K562 (cell line): ENCODE measurements at regions not wholly inside any gene's neighbourhood (a gene's known extent, or its start where the extent isn't known, plus 50 kb on each side); places are given as distances from the start of the nearest gene placed in this dataset.

Experiments used
- ATAC-seq: fragments of 200-7000 bp; cut with Tn5 transposase; 3 replicates; pipeline ENCODE4 v1.9.1; 2020; ENCODE audit warnings: moderate library complexity
- BruUV-seq: library from RNA; stranded (reverse); fragments of 400-500 nt; replicated peaks from 2 replicates; lab custom pipeline; 2021; lab: Mats Ljungman, UMichigan
- CTCF ChIA-PET: fragments of 300-600 bp; formaldehyde crosslinking; extraction: SDS; loops from one replicate; lab custom pipeline; 2021; ENCODE audit warnings: low intra/inter-chr PET ratio; lab: Yijun Ruan, JAX
- POLR2A ChIA-PET: fragments of 300-600, 350-650 bp; sonication (Branson Sonifier 250); formaldehyde crosslinking; extraction: SDS; loops from one replicate; lab custom pipeline; 2021; ENCODE audit warnings: antibody characterized with exemption, inconsistent platforms; lab: Yijun Ruan, JAX
- DNase-seq, 4 experiments: peaks; one replicate each; pipeline versions ENCODE4 v3.0.0 to v3.0.0-alpha.2; 2011 to 2018; ENCODE audit warnings: low spot score in 3 of 4, mixed read lengths in 3 of 4; ENCODE audit errors: extremely low read depth in 1 of 4
- FAIRE-seq: peaks from 2 replicates; lab custom pipeline; 2011; peaks lifted over from hg19 to GRCh38; lab: Jason Lieb, UNC
- H2AFZ ChIP-seq: 2 replicates; pipeline ENCODE4 v1.6.0; 2011; ENCODE audit warnings: low read depth, low read length, control low read depth, inconsistent platforms
- H3K27ac ChIP-seq: fragments of 200-600 bp; 3 replicates; pipeline ENCODE4 v1.8.0; 2011; ENCODE audit warnings: low read depth, mild to moderate bottlenecking, control low read depth, inconsistent platforms, low read length, moderate library complexity, mixed read lengths; ENCODE audit errors: extremely low read depth
- H3K27me3 ChIP-seq, 2 experiments: fragments of 300-600 bp in 1 of 2; 2 replicates in 1 of 2; 3 replicates in 1 of 2; pipeline versions ENCODE4 v1.6.0 to v1.8.0; 2011; ENCODE audit warnings: inconsistent platforms in 2 of 2, low read length in 2 of 2, mild to moderate bottlenecking in 1 of 2, mixed read lengths in 1 of 2, moderate library complexity in 1 of 2; ENCODE audit not compliant: control insufficient read depth in 2 of 2, insufficient read depth in 2 of 2
- H3K36me3 ChIP-seq: fragments of 300-600 bp; 3 replicates; pipeline ENCODE4 v1.8.0; 2011; ENCODE audit warnings: mild to moderate bottlenecking, low read length, inconsistent platforms; ENCODE audit not compliant: control insufficient read depth, insufficient read depth
- H3K4me1 ChIP-seq, 2 experiments: fragments of 200-600 bp in 1 of 2; replicated peaks in 1 of 2; 2 replicates in 1 of 2; 3 replicates in 1 of 2; pipeline versions ENCODE4 v1.5.1 to v1.8.0; 2011; ENCODE audit warnings: inconsistent platforms in 2 of 2, low read length in 2 of 2, mild to moderate bottlenecking in 1 of 2, mixed read lengths in 1 of 2, moderate library complexity in 1 of 2; ENCODE audit not compliant: control insufficient read depth in 2 of 2, insufficient read depth in 2 of 2
- H3K4me2 ChIP-seq: 2 replicates; pipeline ENCODE4 v1.6.1; 2011; ENCODE audit warnings: low read length, control low read depth, inconsistent platforms, mixed read lengths; ENCODE audit not compliant: insufficient read depth
- H3K4me3 ChIP-seq: fragments of 200-600 bp; sonication (generic), shearing (Covaris generic); 2 replicates; pipeline ENCODE4 v1.5.1; 2016; ENCODE audit warnings: control low read depth, inconsistent platforms
- H3K79me2 ChIP-seq: fragments of 200-600 bp; 3 replicates; pipeline ENCODE4 v1.8.0; 2011; ENCODE audit warnings: low read length, inconsistent platforms; ENCODE audit not compliant: control insufficient read depth, insufficient read depth
- H3K9ac ChIP-seq, 2 experiments: 2 replicates each; pipeline versions ENCODE4 v1.6.0 to v1.6.1; 2011; ENCODE audit warnings: low read depth in 2 of 2, low read length in 2 of 2, control low read depth in 1 of 2, inconsistent platforms in 1 of 2, mild to moderate bottlenecking in 1 of 2, mixed read lengths in 1 of 2; ENCODE audit not compliant: insufficient read depth in 1 of 2
- H3K9me1 ChIP-seq: one replicate; pipeline ENCODE4 v1.6.0; 2011; ENCODE audit warnings: inconsistent platforms, mild to moderate bottlenecking, low read length, moderate library complexity; ENCODE audit not compliant: control insufficient read depth, insufficient read depth
- H3K9me3 ChIP-seq: replicated peaks from 2 replicates; pipeline ENCODE4 v1.5.1; 2011; ENCODE audit warnings: low read depth, low read length, inconsistent platforms; ENCODE audit not compliant: control insufficient read depth, insufficient read depth
- H4K20me1 ChIP-seq: replicated peaks from 2 replicates; pipeline ENCODE4 v1.6.1; 2011; ENCODE audit warnings: low read length, inconsistent platforms, mixed read lengths; ENCODE audit not compliant: control insufficient read depth, insufficient read depth
- GTF2A2 ChIP-seq: IDR thresholded peaks from 2 replicates; pipeline ENCODE4 v1.6.1; 2016; ENCODE audit warnings: mild to moderate bottlenecking, missing genetic modification characterization, missing compliant biosample characterization
- NR2C1 ChIP-seq, 2 experiments: fragments of 450-650 bp; IDR thresholded peaks; 2 replicates each; pipeline ENCODE4 v1.6.1; 2017; ENCODE audit warnings: mild to moderate bottlenecking in 2 of 2, antibody characterized with exemption in 1 of 2, inconsistent platforms in 1 of 2, missing compliant biosample characterization in 1 of 2, missing genetic modification characterization in 1 of 2
- PHF20 ChIP-seq: fragments of 450-650 bp; IDR thresholded peaks from 2 replicates; pipeline ENCODE4 v1.6.1; 2018; ENCODE audit not compliant: partially characterized antibody
- POLR3G ChIP-seq: IDR thresholded peaks from 2 replicates; pipeline ENCODE4 v1.6.1; 2011; ENCODE audit not compliant: insufficient read length, insufficient replicate concordance; ENCODE audit errors: extremely low read depth
- RBM25 ChIP-seq: fragments of 200-400 bp; formaldehyde crosslinking; IDR thresholded peaks from 2 replicates; pipeline ENCODE4 v1.6.1; 2018; ENCODE audit warnings: low read length, low read depth, moderate library complexity; ENCODE audit not compliant: severe bottlenecking
- RFX5 ChIP-seq: IDR thresholded peaks from 2 replicates; pipeline ENCODE4 v1.6.1; 2011; ENCODE audit warnings: low read depth, mild to moderate bottlenecking, improper control_type of control experiment, low read length
- ZFP36 ChIP-seq: fragments of 150-350 bp; IDR thresholded peaks from 2 replicates; pipeline ENCODE4 v1.6.1; 2018; ENCODE audit warnings: low read length, low read depth; ENCODE audit not compliant: partially characterized antibody
- ZNF24 ChIP-seq: fragments of 450-650 bp; IDR thresholded peaks from 2 replicates; pipeline ENCODE4 v1.6.1; 2016
- WGBS: fragments of 100-300 bp; shearing (Covaris generic); methylation state at CpG from one replicate; pipeline ENCODE4 v1.1.6; 2016; ENCODE audit warnings: low coverage, mixed read lengths; ENCODE audit not compliant: insufficient coverage; ENCODE audit errors: missing lambda C conversion rate; 5-methylcytosine and 5-hydroxymethylcytosine counted together
- in situ Hi-C: fragments of 300-500 bp; cut with MboI; formaldehyde crosslinking; loops from 4 replicates; pipeline ENCODE4 v1.15.0; 2018; ENCODE audit warnings: inconsistent platforms, mixed read lengths
- intact Hi-C: fragments of 100-400 bp; cut with micrococcal nuclease; formaldehyde crosslinking; loops from 2 replicates; pipeline ENCODE4 v1.14.2; 2022
- TF ChIP-seq, protein P1 (sequence below): IDR thresholded peaks from 2 replicates; pipeline ENCODE4 v1.6.1; 2012; ENCODE audit warnings: low read depth, low read length, improper control_type of control experiment, borderline replicate concordance
- TF ChIP-seq, protein P2 (sequence below), 2 experiments: IDR thresholded peaks in 1 of 2; conservative IDR thresholded peaks in 1 of 2; 2 replicates each; pipeline ENCODE4 v1.6.1; 2016; ENCODE audit warnings: low read depth in 2 of 2, mild to moderate bottlenecking in 1 of 2, missing compliant biosample characterization in 1 of 2, missing genetic modification characterization in 1 of 2, moderate library complexity in 1 of 2

DNA sequence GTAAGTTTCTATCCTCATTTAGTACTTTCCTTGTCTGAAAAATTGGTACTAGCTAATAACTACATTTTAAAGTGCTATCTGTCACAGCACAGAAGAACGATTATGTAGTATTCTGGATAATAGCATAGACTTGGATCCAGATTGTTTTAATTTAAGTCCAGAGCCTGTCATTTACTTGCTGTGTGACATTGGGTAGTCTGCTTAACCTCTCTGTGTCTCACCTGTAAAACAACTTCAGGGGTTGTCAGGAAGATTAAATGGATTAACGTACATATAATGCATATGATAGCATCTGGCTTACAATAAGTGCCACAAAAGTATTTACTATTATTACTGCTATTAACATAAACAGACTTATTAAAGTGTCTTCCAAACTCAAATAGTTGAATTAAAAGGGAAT is 1221.4 kb downstream of the GATA3 start:
- no peaks in the 10 kb centered on the region for H3K79me2 ChIP-seq
- FAIRE-seq (no peak), DNase-seq (no peak), ATAC-seq (no peak)
- H3K4me2 ChIP-seq: no peak overlapping the region
- H3K9me3 ChIP-seq: no peaks in the 10 kb centered on the region
- no peaks in the 10 kb centered on the region for H3K27me3 ChIP-seq
- no peaks in the 10 kb centered on the region for H3K9me1 ChIP-seq
- H4K20me1 ChIP-seq: no peaks in the 10 kb centered on the region
- in situ Hi-C loops (no loop called here), intact Hi-C loops (no loop called here)
- ChIA-PET POLR2A (interaction anchor here (0.7 kb wide), 1 partner anchor 20 kb away, joined by 5 read pairs; no protein-coding TSS in a partner anchor), CTCF (no interaction called here)
- BruUV-seq: no TSS peak
- no peak overlapping the region for H2AFZ ChIP-seq
- no peaks in the 10 kb centered on the region for H3K4me1 ChIP-seq
- H3K27ac ChIP-seq: no peak overlapping the region
- H3K36me3 ChIP-seq: no peaks in the 10 kb centered on the region
- H3K9ac ChIP-seq: no peak overlapping the region
- H3K4me3 ChIP-seq: no peak overlapping the region
- TF ChIP-seq GTF2A2 (tag) (no peak), NR2C1 (IDR thresholded peaks at IDR 0.05) (no peak), NR2C1 (tag; IDR thresholded peaks at IDR 0.05) (no peak), RBM25 (peak; percentile 74), ZNF24 (no peak), POLR3G (no peak), PHF20 (no peak), ZFP36 (peak; percentile 41), RFX5 (no peak)
- TF ChIP-seq, protein P1, sequence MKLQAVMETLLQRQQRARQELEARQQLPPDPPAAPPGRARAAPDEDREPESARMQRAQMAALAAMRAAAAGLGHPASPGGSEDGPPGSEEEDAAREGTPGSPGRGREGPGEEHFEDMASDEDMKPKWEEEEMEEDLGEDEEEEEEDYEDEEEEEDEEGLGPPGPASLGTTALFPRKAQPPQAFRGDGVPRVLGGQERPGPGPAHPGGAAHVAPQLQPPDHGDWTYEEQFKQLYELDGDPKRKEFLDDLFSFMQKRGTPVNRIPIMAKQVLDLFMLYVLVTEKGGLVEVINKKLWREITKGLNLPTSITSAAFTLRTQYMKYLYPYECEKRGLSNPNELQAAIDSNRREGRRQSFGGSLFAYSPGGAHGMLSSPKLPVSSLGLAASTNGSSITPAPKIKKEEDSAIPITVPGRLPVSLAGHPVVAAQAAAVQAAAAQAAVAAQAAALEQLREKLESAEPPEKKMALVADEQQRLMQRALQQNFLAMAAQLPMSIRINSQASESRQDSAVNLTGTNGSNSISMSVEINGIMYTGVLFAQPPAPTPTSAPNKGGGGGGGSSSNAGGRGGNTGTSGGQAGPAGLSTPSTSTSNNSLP: no peak
- TF ChIP-seq, protein P2, sequence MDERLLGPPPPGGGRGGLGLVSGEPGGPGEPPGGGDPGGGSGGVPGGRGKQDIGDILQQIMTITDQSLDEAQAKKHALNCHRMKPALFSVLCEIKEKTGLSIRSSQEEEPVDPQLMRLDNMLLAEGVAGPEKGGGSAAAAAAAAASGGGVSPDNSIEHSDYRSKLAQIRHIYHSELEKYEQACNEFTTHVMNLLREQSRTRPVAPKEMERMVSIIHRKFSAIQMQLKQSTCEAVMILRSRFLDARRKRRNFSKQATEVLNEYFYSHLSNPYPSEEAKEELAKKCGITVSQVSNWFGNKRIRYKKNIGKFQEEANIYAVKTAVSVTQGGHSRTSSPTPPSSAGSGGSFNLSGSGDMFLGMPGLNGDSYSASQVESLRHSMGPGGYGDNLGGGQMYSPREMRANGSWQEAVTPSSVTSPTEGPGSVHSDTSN (CRISPR knock-in tag; IDR thresholded peaks at IDR 0.05; ENCODE audit: low read depth): no peak
- TF ChIP-seq, protein P2 (tag; conservative IDR thresholded peaks at IDR 0.05; ENCODE audit: low read depth): no peak
- 3% methylated on average over 2 of the region's 2 CpGs for WGBS
